ENCODE measurements at regions not wholly inside any gene's neighbourhood (a gene's known extent, or its start where the extent isn't known, plus 50 kb on each side); places are given as distances from the start of the nearest gene placed in this dataset.

GRCh38 chr2:10234409-10235094 is 68.2 kb upstream of the HPCAL1 start:
- DNase-seq (ENCODE audit: extremely low read depth in 1 of 11, low read depth in 9 of 11, low spot score in 4 of 11), result no peak

GRCh38 chr2:10235099-10235908 is 67.4 kb upstream of the HPCAL1 start:
- DNase-seq (ENCODE audit: extremely low read depth in 1 of 11, low read depth in 9 of 11, low spot score in 4 of 11), result no peak

DNA sequence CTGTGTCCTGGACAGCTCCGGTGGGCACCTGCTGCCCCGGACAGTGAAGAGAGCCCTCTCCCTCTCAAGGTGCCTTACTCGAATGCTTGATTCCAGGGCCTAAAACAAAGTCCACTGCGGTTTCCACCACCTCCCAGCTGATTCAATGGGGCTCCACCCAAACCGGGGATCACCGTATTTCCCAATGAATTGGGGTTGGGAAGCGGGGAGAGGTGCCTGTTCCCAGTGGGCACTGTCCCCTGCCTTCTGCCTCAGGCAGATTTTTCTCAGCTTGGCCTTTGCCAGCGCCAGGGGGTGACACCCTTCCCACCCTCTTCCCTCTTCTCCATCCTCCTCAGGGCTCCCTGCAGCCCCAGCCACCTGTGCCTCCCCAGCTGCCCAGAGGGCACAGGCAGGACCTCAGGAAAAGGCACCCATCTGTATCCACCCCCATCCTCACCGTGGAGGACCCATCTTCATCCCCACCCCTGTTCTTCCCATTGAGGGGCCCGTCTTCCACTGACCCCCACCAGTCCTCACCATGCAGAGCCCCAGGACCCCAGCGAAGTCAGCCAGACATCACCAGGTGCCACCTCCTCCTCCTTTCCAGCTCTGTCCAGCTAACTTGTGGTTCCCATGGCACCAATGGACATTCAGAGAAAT is 66.7 kb upstream of the HPCAL1 start:
- DNase-seq (ENCODE audit: extremely low read depth in 1 of 11, low read depth in 9 of 11, low spot score in 4 of 11), result no peak

DNA sequence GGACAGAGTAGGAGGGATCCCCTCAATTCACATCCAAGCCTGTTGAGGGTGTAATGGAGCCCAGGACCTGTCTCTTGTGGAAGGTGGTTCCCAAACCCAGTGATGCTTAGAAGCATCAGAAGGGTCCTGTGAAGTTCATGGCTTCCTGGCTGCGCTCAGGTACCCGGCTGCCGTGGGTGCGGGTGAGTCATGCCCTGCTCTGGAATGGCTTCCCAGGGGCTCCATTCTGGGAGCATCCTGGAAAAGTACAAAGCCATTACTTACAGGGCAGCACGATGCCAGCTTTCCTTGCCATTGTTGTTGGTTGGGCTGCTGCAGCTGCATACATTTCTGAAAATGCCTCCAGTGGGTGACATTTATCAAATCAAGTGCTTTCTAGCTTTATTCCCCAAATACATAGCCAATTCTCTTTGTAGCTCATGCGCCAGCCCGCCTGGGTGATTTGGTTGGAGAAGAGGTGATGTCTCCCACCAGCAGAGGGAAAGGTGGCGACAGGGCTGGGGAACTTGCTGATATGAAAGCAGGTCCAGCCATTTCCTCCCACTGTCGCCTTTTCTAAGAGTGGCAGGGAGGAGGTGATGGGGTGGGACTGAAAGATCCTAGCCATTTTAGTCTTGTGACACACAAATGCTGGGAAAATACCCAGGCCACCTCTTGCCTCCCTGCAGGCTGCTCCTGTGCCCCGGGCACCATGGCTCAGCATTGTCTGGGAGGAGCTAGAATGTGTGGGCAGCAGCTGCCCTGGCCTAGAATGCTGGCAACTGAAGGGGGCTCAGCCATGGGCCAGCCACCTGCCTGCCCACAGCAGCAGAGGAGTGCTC is 65.9 kb upstream of the HPCAL1 start:
- DNase-seq (ENCODE audit: extremely low read depth in 1 of 11, low read depth in 9 of 11, low spot score in 4 of 11), result no peak

GRCh38 chr2:10237392-10238321 is 65.0 kb upstream of the HPCAL1 start:
- DNase-seq (ENCODE audit: extremely low read depth in 1 of 11, low read depth in 9 of 11, low spot score in 4 of 11), result no peak

- DNase-seq (ENCODE audit: extremely low read depth in 1 of 11, low read depth in 9 of 11, low spot score in 4 of 11), result no peak
These were observed 64.3 kb upstream of the HPCAL1 start for GRCh38 chr2:10238396-10238795.

DNA sequence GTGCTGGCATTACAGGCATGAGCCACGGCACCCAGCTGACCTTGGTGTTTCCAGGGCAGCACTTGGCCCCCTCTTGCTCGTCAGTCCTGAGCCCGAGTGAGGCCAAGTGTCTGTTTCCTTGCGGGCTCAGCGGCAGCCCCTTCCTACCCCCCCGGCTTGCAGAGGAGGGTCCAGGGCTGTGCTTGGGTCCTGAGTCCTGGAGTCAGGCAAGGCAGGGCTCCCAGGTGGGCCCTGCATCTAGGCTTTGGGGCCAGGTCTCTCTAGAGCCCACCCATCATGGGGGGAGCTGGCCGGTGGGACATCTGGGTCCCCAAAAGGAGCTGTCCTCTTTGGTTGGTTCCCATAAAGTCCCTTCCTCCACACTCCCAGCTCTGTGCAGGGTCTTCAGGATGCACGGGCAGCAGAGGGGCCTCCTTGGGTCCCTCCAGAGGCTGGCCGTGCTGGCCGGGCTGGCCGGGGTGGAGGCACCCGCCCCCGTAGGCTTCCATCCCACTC is 63.7 kb upstream of the HPCAL1 start:
- DNase-seq (ENCODE audit: extremely low read depth in 1 of 11, low read depth in 9 of 11, low spot score in 4 of 11), result no peak

GRCh38 chr2:10239561-10239967 is 63.1 kb upstream of the HPCAL1 start:
- peak in 1 of 11 donors; percentile 47 for DNase-seq (ENCODE audit: extremely low read depth in 1 of 11, low read depth in 9 of 11, low spot score in 4 of 11)

GRCh38 chr2:10240161-10240681 is 62.5 kb upstream of the HPCAL1 start:
- DNase-seq (ENCODE audit: extremely low read depth in 1 of 11, low read depth in 9 of 11, low spot score in 4 of 11), result no peak

- no peak for DNase-seq (ENCODE audit: extremely low read depth in 1 of 11, low read depth in 9 of 11, low spot score in 4 of 11)
These were observed 61.6 kb upstream of the HPCAL1 start for GRCh38 chr2:10240911-10241610.

DNA sequence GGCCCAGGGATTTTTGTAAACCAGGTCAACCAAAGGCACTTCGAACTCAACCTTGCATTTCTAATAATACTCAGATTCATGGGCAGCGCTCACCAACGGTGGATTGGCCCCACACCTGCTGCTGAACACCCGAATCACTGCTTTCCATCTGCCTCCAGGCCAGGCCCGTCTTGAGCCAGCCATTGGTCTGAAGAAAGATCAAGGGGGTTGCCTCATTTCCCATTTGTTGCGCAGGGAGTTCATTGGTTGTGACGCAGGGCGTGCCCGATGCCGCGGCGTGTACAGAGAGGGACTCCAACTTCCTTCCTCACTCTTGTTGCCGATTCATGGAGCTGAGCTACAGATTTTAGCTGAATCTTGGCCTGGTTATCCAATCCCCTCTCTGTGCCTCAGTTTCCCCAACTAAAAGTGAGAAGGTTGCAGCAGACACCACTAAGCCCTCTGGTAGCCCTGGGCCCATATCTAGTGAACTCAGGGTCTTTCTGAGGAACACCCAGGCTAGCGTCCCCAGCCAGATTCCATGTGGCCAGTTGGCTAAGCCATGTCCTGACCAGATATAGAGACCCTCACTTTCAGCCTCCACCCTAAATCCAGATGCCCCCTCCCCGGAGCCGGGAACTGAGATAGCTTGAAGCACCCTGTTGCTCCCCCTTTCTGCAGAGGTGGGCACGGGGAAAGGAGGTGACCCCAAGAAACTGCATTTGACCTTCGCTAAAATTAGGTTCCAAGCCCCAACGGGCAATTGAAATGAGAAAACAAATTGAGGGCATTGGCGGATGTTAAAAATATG is 60.9 kb upstream of the HPCAL1 start:
- DNase-seq (ENCODE audit: extremely low read depth in 1 of 11, low read depth in 9 of 11, low spot score in 4 of 11), result no peak

- no peak for DNase-seq (ENCODE audit: extremely low read depth in 1 of 11, low read depth in 9 of 11, low spot score in 4 of 11)
These were observed 60.3 kb upstream of the HPCAL1 start for GRCh38 chr2:10242451-10242850.

GRCh38 chr2:10242998-10243925 is 59.4 kb upstream of the HPCAL1 start:
- no peak for DNase-seq (ENCODE audit: extremely low read depth in 1 of 11, low read depth in 9 of 11, low spot score in 4 of 11)

- no peak for DNase-seq (ENCODE audit: extremely low read depth in 1 of 11, low read depth in 9 of 11, low spot score in 4 of 11)
These were observed 58.8 kb upstream of the HPCAL1 start for GRCh38 chr2:10243926-10244270.

- no peak for DNase-seq (ENCODE audit: extremely low read depth in 1 of 11, low read depth in 9 of 11, low spot score in 4 of 11)
These were observed 57.7 kb upstream of the HPCAL1 start for GRCh38 chr2:10245021-10245420.

GRCh38 chr2:10245661-10246060 is 57.0 kb upstream of the HPCAL1 start:
- DNase-seq (ENCODE audit: extremely low read depth in 1 of 11, low read depth in 9 of 11, low spot score in 4 of 11), result no peak

Measured in renal cortex interstitium (tissue), 11 donors.